Fibroblast of villous mesenchyme (primary cell): ENCODE measurements at regions not wholly inside any gene's neighbourhood (a gene's known extent, or its start where the extent isn't known, plus 50 kb on each side); places are given as distances from the start of the nearest gene placed in this dataset.
A peak's percentile ranks its signal among the peaks of the same experiment; 100 is the strongest.

Experiments used
- DNase-seq: peaks from one replicate; pipeline ENCODE4 v3.0.0-alpha.2; 2010; ENCODE audit warnings: low read depth
- H3K4me3 ChIP-seq: 2 replicates; pipeline ENCODE4 v1.5.1; 2011; ENCODE audit warnings: low read depth, mild to moderate bottlenecking, low read length
- CTCF ChIP-seq: IDR thresholded peaks from 2 replicates; pipeline ENCODE4 v1.5.1; 2012; ENCODE audit warnings: low read depth, mild to moderate bottlenecking, low read length; ENCODE audit not compliant: insufficient read depth

GRCh38 chr4:174170091-174170490 lies 113.4 kb downstream of the FBXO8 start:
- no peak overlapping the region for H3K4me3 ChIP-seq
- no peak for DNase-seq
- TF ChIP-seq CTCF: no peak

- peak; percentile 98 for DNase-seq
- no peak overlapping the region for H3K4me3 ChIP-seq
- TF ChIP-seq CTCF: no peak
Observed at GRCh38 chr4:174157106-174157607, 126.3 kb downstream of the FBXO8 start.

GRCh38 chr4:174156239-174156826 lies 127.1 kb downstream of the FBXO8 start:
- H3K4me3 ChIP-seq: no peak overlapping the region
- TF ChIP-seq CTCF: peak; percentile 77
- DNase-seq: peak; percentile 84

- DNase-seq: peak; percentile 94
- TF ChIP-seq CTCF: no peak
- peak overlapping the region; percentile 52 for H3K4me3 ChIP-seq
Observed at GRCh38 chr4:174154215-174154854, 129.1 kb downstream of the FBXO8 start.

- no peak overlapping the region for H3K4me3 ChIP-seq
- TF ChIP-seq CTCF: no peak
- peak; percentile 25 for DNase-seq
Observed at GRCh38 chr4:174152717-174153466, 130.6 kb downstream of the FBXO8 start.

GRCh38 chr4:174147863-174148262 lies 135.6 kb downstream of the FBXO8 start:
- H3K4me3 ChIP-seq: no peak overlapping the region
- TF ChIP-seq CTCF: no peak
- no peak for DNase-seq
